ENCODE measurements at regions not wholly inside any gene's neighbourhood (a gene's known extent, or its start where the extent isn't known, plus 50 kb on each side); places are given as distances from the start of the nearest gene placed in this dataset.
"Not testable (repeated sequence)": the region's sequence is repeated elsewhere in the genome, so short reads cannot be mapped to it uniquely, and the experiment has no call there.

GRCh38 chr7:113751547-113751946 is 167.3 kb downstream of the PPP1R3A start:
- H3K27me3 ChIP-seq (ENCODE audit: control insufficient read depth, insufficient read depth, low read length): no peaks in the 10 kb centered on the region
- no peak overlapping the region for H3K4me3 ChIP-seq (ENCODE audit: low read depth, low read length)
- no peak for FAIRE-seq
- H3K36me3 ChIP-seq (ENCODE audit: control insufficient read depth, insufficient read depth, low read length): no peaks in the 10 kb centered on the region
- DNase-seq (ENCODE audit: low read depth): no peak
- no peak for TF ChIP-seq CTCF (IDR thresholded peaks at IDR 0.05; ENCODE audit: insufficient read depth, low read length, severe bottlenecking)

GRCh38 chr7:113748385-113748784 is 170.4 kb downstream of the PPP1R3A start:
- not testable (repeated sequence) for H3K36me3 ChIP-seq (ENCODE audit: control insufficient read depth, insufficient read depth, low read length); DNase-seq (ENCODE audit: low read depth); FAIRE-seq; H3K27me3 ChIP-seq (ENCODE audit: control insufficient read depth, insufficient read depth, low read length); H3K4me3 ChIP-seq (ENCODE audit: low read depth, low read length)

- not testable (repeated sequence) for DNase-seq (ENCODE audit: low read depth); H3K36me3 ChIP-seq (ENCODE audit: control insufficient read depth, insufficient read depth, low read length); FAIRE-seq; H3K27me3 ChIP-seq (ENCODE audit: control insufficient read depth, insufficient read depth, low read length); H3K4me3 ChIP-seq (ENCODE audit: low read depth, low read length)
Measured at GRCh38 chr7:113742946-113743431, 175.8 kb downstream of the PPP1R3A start.

- no peak for FAIRE-seq
- DNase-seq (ENCODE audit: low read depth): no peak
- TF ChIP-seq CTCF (IDR thresholded peaks at IDR 0.05; ENCODE audit: insufficient read depth, low read length, severe bottlenecking): no peak
- Histone ChIP-seq H3K4me3 (ENCODE audit: low read depth, low read length) (no peak overlapping the region), H3K27me3 (ENCODE audit: control insufficient read depth, insufficient read depth, low read length) (no peaks in the 10 kb centered on the region), H3K36me3 (ENCODE audit: control insufficient read depth, insufficient read depth, low read length) (no peaks in the 10 kb centered on the region)
Measured at GRCh38 chr7:113742377-113742776, 176.4 kb downstream of the PPP1R3A start.

GRCh38 chr7:113731571-113731970 is 187.2 kb downstream of the PPP1R3A start:
- FAIRE-seq (no peak), DNase-seq (ENCODE audit: low read depth) (peak; percentile 10)
- TF ChIP-seq CTCF (IDR thresholded peaks at IDR 0.05; ENCODE audit: insufficient read depth, low read length, severe bottlenecking): no peak
- Histone ChIP-seq H3K27me3 (ENCODE audit: control insufficient read depth, insufficient read depth, low read length) (no peaks in the 10 kb centered on the region), H3K36me3 (ENCODE audit: control insufficient read depth, insufficient read depth, low read length) (no peaks in the 10 kb centered on the region), H3K4me3 (ENCODE audit: low read depth, low read length) (no peak overlapping the region)

GRCh38 chr7:113730309-113730955 is 188.4 kb downstream of the PPP1R3A start:
- Histone ChIP-seq H3K27me3 (ENCODE audit: control insufficient read depth, insufficient read depth, low read length) (no peaks in the 10 kb centered on the region), H3K36me3 (ENCODE audit: control insufficient read depth, insufficient read depth, low read length) (no peaks in the 10 kb centered on the region), H3K4me3 (ENCODE audit: low read depth, low read length) (no peak overlapping the region)
- FAIRE-seq (no peak), DNase-seq (ENCODE audit: low read depth) (peak; percentile 86)
- no peak for TF ChIP-seq CTCF (IDR thresholded peaks at IDR 0.05; ENCODE audit: insufficient read depth, low read length, severe bottlenecking)

- Histone ChIP-seq H3K27me3 (ENCODE audit: control insufficient read depth, insufficient read depth, low read length) (no peaks in the 10 kb centered on the region), H3K36me3 (ENCODE audit: control insufficient read depth, insufficient read depth, low read length) (no peaks in the 10 kb centered on the region), H3K4me3 (ENCODE audit: low read depth, low read length) (no peak overlapping the region)
- no peak for TF ChIP-seq CTCF (IDR thresholded peaks at IDR 0.05; ENCODE audit: insufficient read depth, low read length, severe bottlenecking)
- FAIRE-seq (no peak), DNase-seq (ENCODE audit: low read depth) (no peak)
Measured at GRCh38 chr7:113727486-113727885, 191.3 kb downstream of the PPP1R3A start.
